ENCODE measurements at regions not wholly inside any gene's neighbourhood (a gene's known extent, or its start where the extent isn't known, plus 50 kb on each side); places are given as distances from the start of the nearest gene placed in this dataset.

DNA sequence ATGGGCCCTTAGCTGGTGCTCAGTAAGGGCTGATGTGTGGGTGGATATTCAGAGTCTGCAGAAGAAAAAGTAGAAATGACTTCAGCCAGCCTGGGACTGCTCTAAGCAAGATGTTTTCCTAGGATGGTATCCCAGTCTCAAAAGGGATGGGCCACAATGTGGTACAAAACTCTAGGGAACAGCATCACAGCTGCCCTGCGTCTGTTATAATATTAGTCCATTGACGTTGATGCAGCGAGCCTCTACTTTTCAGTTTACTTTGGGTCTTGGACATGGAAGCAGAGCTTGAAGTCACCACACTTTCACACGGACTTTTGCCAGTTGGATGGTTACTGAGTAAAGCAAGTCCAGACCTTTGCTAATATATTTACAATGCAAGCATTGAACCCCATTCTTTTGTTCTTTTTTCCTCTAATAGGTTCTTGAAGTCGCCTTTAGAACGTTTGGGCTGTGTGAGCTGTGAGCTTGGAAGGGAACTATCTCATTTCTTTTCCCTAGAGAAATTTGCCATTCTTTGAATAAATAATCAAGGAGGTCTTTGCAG, 105.7 kb downstream of the RDH14 start:
- no peak for TF ChIP-seq POLR2AphosphoS5 (IDR thresholded peaks at IDR 0.05; ENCODE audit: borderline replicate concordance, low read depth, low read length)
- TF ChIP-seq EZH2 (IDR thresholded peaks at IDR 0.05), result no peak

Measured in SK-N-MC (cell line).